GM23338 (cell line): ENCODE measurements at regions not wholly inside any gene's neighbourhood (a gene's known extent, or its start where the extent isn't known, plus 50 kb on each side); places are given as distances from the start of the nearest gene placed in this dataset.

ENCODE experiments used
- ATAC-seq: fragments of 200-7000 bp; cut with Tn5 transposase; 3 replicates; pipeline ENCODE4 v1.9.1; 2020
- DNase-seq: peaks from one replicate; pipeline ENCODE4 v3.0.0-alpha.2; 2015; ENCODE audit warnings: low spot score
- H2AFZ ChIP-seq: fragments of 200-600 bp; sonication (generic); 2 replicates; pipeline ENCODE4 v1.8.0; 2016; ENCODE audit warnings: antibody characterized with exemption, mild to moderate bottlenecking, moderate library complexity
- H3F3A ChIP-seq: fragments of 200-600 bp; sonication (generic); replicated peaks from 2 replicates; pipeline ENCODE4 v1.8.0; 2017; ENCODE audit warnings: antibody characterized with exemption, mixed run types, low read depth
- H3K27ac ChIP-seq: fragments of 200-600 bp; sonication (generic); 2 replicates; pipeline ENCODE4 v1.6.1; 2016; ENCODE audit warnings: low read depth
- H3K27me3 ChIP-seq: fragments of 200-600 bp; sonication (generic); 2 replicates; pipeline ENCODE4 v1.8.0; 2016; ENCODE audit warnings: mild to moderate bottlenecking, mixed run types, moderate library complexity; ENCODE audit not compliant: insufficient read depth
- H3K36me3 ChIP-seq: fragments of 200-600 bp; sonication (generic); 2 replicates; pipeline ENCODE4 v1.8.0; 2016; ENCODE audit warnings: mild to moderate bottlenecking; ENCODE audit not compliant: insufficient read depth
- H3K4me1 ChIP-seq: fragments of 200-600 bp; sonication (generic); 2 replicates; pipeline ENCODE4 v1.8.0; 2016; ENCODE audit warnings: mild to moderate bottlenecking, moderate library complexity; ENCODE audit not compliant: insufficient read depth
- H3K4me2 ChIP-seq: fragments of 200-600 bp; sonication (generic); 2 replicates; pipeline ENCODE4 v1.7.1; 2017; ENCODE audit warnings: mixed run types
- H3K4me3 ChIP-seq: fragments of 200-600 bp; sonication (generic); 2 replicates; pipeline ENCODE4 v1.6.1; 2016; ENCODE audit warnings: mixed run types
- H3K79me2 ChIP-seq: fragments of 200-600 bp; sonication (generic); replicated peaks from 2 replicates; pipeline ENCODE4 v1.8.0; 2017; ENCODE audit warnings: mild to moderate bottlenecking; ENCODE audit not compliant: insufficient read depth
- H3K9me2 ChIP-seq: fragments of 200-600 bp; sonication (generic); 2 replicates; pipeline ENCODE4 v1.8.0; 2017; ENCODE audit not compliant: insufficient read depth
- H4K20me1 ChIP-seq: fragments of 200-600 bp; sonication (generic); replicated peaks from 2 replicates; pipeline ENCODE4 v1.8.0; 2017; ENCODE audit warnings: mild to moderate bottlenecking; ENCODE audit not compliant: insufficient read depth
- H3K27ac Mint-ChIP-seq: 2 replicates; pipeline ENCODE4 v1.8.0; 2020; ENCODE audit warnings: inconsistent platforms, mild to moderate bottlenecking, moderate library complexity, mixed read lengths
- H3K27me3 Mint-ChIP-seq: 3 replicates; pipeline ENCODE4 v1.8.0; 2022; ENCODE audit warnings: low read depth, mild to moderate bottlenecking, moderate library complexity, mixed read lengths, inconsistent platforms; ENCODE audit not compliant: insufficient read depth, poor library complexity
- H3K36me3 Mint-ChIP-seq: 3 replicates; pipeline ENCODE4 v1.8.0; 2021; ENCODE audit warnings: low read depth, mild to moderate bottlenecking, inconsistent platforms, moderate library complexity, mixed read lengths
- H3K4me1 Mint-ChIP-seq: 3 replicates; pipeline ENCODE4 v1.8.0; 2020; ENCODE audit warnings: mild to moderate bottlenecking, inconsistent platforms, mixed read lengths
- H3K4me3 Mint-ChIP-seq: 3 replicates; pipeline ENCODE4 v1.8.0; 2021; ENCODE audit warnings: moderate library complexity, mild to moderate bottlenecking, inconsistent platforms, mixed read lengths
- H3K9me3 Mint-ChIP-seq: 3 replicates; pipeline ENCODE4 v1.8.0; 2020; ENCODE audit warnings: moderate library complexity, mild to moderate bottlenecking, inconsistent platforms, mixed read lengths
- CREB1 ChIP-seq: fragments of 250-450 bp; sonication (Bioruptor Pico); IDR thresholded peaks from 2 replicates; pipeline ENCODE4 v1.5.0; 2020; ENCODE audit warnings: low read depth, mild to moderate bottlenecking, moderate library complexity
- CTCF ChIP-seq, 2 experiments: fragments of 200-600 bp in 1 of 2; sonication (generic) in 1 of 2; conservative IDR thresholded peaks; 2 replicates each; pipeline versions ENCODE4 v1.5.1 to v1.6.1; 2016 to 2017; ENCODE audit warnings: antibody characterized with exemption in 2 of 2, low read depth in 2 of 2, mild to moderate bottlenecking in 2 of 2, moderate library complexity in 1 of 2
- ETS1 ChIP-seq: IDR thresholded peaks from 2 replicates; pipeline ENCODE4 v1.6.1; 2016; ENCODE audit warnings: antibody characterized with exemption
- EZH2 ChIP-seq: fragments of 200-600 bp; sonication (generic); IDR thresholded peaks from one replicate; pipeline ENCODE4 v1.8.0; 2017; ENCODE audit warnings: antibody characterized with exemption, mild to moderate bottlenecking, low read depth; ENCODE audit not compliant: unreplicated experiment
- EZH2phosphoT487 ChIP-seq: fragments of 200-600 bp; sonication (generic); IDR thresholded peaks from one replicate; pipeline ENCODE4 v1.8.1; 2018; ENCODE audit warnings: antibody characterized with exemption; ENCODE audit not compliant: unreplicated experiment
- JUNB ChIP-seq: IDR thresholded peaks from one replicate; pipeline ENCODE4 v1.6.1; 2016; ENCODE audit warnings: antibody characterized with exemption; ENCODE audit not compliant: unreplicated experiment
- NANOG ChIP-seq: IDR thresholded peaks from 2 replicates; pipeline ENCODE4 v1.6.1; 2016; ENCODE audit warnings: antibody characterized with exemption, borderline replicate concordance
- REST ChIP-seq: IDR thresholded peaks from one replicate; pipeline ENCODE4 v1.6.1; 2018; ENCODE audit warnings: antibody characterized with exemption; ENCODE audit not compliant: unreplicated experiment
- STAT1 ChIP-seq: IDR thresholded peaks from one replicate; pipeline ENCODE4 v1.6.1; 2016; ENCODE audit warnings: antibody characterized with exemption; ENCODE audit not compliant: unreplicated experiment
- ZNF114 ChIP-seq: fragments of 250-450 bp; sonication (Bioruptor Pico); IDR thresholded peaks from 2 replicates; pipeline ENCODE4 v1.5.0; 2020; ENCODE audit warnings: mild to moderate bottlenecking, moderate library complexity

- H3K27ac Mint-ChIP-seq, result no peak overlapping the region
- Histone ChIP-seq H2AFZ (no peak overlapping the region), H3K27me3 (no peaks in the 10 kb centered on the region), H4K20me1 (no peaks in the 10 kb centered on the region), H3K36me3 (no peaks in the 10 kb centered on the region), H3K27ac (no peak overlapping the region), H3K4me2 (no peak overlapping the region), H3K4me1 (peaks cover 8% of the 10 kb centered on the region), H3K4me3 (no peak overlapping the region), H3F3A (no peaks in the 10 kb centered on the region), H3K79me2 (no peaks in the 10 kb centered on the region), H3K9me2 (peaks cover 11% of the 10 kb centered on the region; the same call in 1 of the 2 replicates)
- H3K4me3 Mint-ChIP-seq, result no peak overlapping the region
- peaks cover 14% of the 10 kb centered on the region for H3K27me3 Mint-ChIP-seq
- no peaks in the 10 kb centered on the region for H3K36me3 Mint-ChIP-seq
- DNase-seq (no peak), ATAC-seq (no peak)
- peaks cover 12% of the 10 kb centered on the region for H3K4me1 Mint-ChIP-seq
- no peaks in the 10 kb centered on the region for H3K9me3 Mint-ChIP-seq
- TF ChIP-seq REST (no peak), JUNB (no peak), EZH2 (no peak), CTCF (conservative IDR thresholded peaks at IDR 0.05; ENCODE audit: low read depth in 2 of 2) (no peak)
These were observed 330.6 kb upstream of the ZMIZ1 start for GRCh38 chr10:78737883-78738856.

GRCh38 chr10:78738861-78739260, 329.9 kb upstream of the ZMIZ1 start:
- no peaks in the 10 kb centered on the region for H3K36me3 Mint-ChIP-seq
- H3K4me2 ChIP-seq, result no peak overlapping the region
- no peaks in the 10 kb centered on the region for H4K20me1 ChIP-seq
- H2AFZ ChIP-seq, result no peak overlapping the region
- H3K4me3 ChIP-seq, result no peak overlapping the region
- peaks cover 12% of the 10 kb centered on the region for H3K4me1 Mint-ChIP-seq
- H3K9me3 Mint-ChIP-seq, result no peaks in the 10 kb centered on the region
- ATAC-seq, result no peak
- peaks cover 11% of the 10 kb centered on the region; the same call in 1 of the 2 replicates for H3K9me2 ChIP-seq
- peaks cover 8% of the 10 kb centered on the region for H3K4me1 ChIP-seq
- no peak overlapping the region for H3K4me3 Mint-ChIP-seq
- no peaks in the 10 kb centered on the region for H3F3A ChIP-seq
- H3K27ac ChIP-seq, result no peak overlapping the region
- H3K36me3 ChIP-seq, result no peaks in the 10 kb centered on the region
- no peaks in the 10 kb centered on the region for H3K27me3 ChIP-seq
- H3K27ac Mint-ChIP-seq, result no peak overlapping the region
- DNase-seq, result no peak
- H3K79me2 ChIP-seq, result no peaks in the 10 kb centered on the region
- peaks cover 17% of the 10 kb centered on the region for H3K27me3 Mint-ChIP-seq
- no peak for TF ChIP-seq CREB1 (CRISPR knock-in tag)
- no peak for TF ChIP-seq EZH2phosphoT487
- TF ChIP-seq ETS1, result no peak
- TF ChIP-seq CTCF (conservative IDR thresholded peaks at IDR 0.05; ENCODE audit: low read depth in 2 of 2), result no peak
- no peak for TF ChIP-seq ZNF114 (CRISPR knock-in tag)
- TF ChIP-seq EZH2, result no peak
- no peak for TF ChIP-seq REST
- TF ChIP-seq JUNB, result no peak
- no peak for TF ChIP-seq NANOG
- no peak for TF ChIP-seq STAT1
